HG03432 (cell line): ENCODE measurements at regions not wholly inside any gene's neighbourhood (a gene's known extent, or its start where the extent isn't known, plus 50 kb on each side); places are given as distances from the start of the nearest gene placed in this dataset.

Source experiments
- ATAC-seq: cut with Tn5 transposase; IDR thresholded peaks from one replicate; pipeline ENCODE4 v1.9.1; 2021; ENCODE audit warnings: mild to moderate bottlenecking, moderate library complexity; ENCODE audit not compliant: unreplicated experiment

DNA sequence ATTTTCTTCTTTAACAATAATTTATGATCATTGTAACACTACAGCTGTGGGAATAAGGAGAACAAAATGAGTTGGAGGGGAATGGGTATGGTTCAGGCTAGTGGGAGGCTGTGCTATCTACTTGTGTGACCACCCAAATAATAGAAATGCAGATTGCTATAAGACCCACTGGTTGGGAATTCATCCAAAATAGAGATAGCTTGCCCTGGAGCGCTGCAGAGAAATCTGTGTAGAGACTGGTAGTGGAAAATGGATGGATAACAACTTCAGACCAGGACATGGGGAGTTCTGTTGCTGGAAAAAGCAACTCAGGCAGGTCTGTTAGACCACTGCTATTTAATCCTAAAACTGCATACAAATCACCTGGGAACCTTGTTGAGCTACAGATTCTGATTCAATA, 137.1 kb upstream of the MKLN1 start:
- no peak for ATAC-seq

DNA sequence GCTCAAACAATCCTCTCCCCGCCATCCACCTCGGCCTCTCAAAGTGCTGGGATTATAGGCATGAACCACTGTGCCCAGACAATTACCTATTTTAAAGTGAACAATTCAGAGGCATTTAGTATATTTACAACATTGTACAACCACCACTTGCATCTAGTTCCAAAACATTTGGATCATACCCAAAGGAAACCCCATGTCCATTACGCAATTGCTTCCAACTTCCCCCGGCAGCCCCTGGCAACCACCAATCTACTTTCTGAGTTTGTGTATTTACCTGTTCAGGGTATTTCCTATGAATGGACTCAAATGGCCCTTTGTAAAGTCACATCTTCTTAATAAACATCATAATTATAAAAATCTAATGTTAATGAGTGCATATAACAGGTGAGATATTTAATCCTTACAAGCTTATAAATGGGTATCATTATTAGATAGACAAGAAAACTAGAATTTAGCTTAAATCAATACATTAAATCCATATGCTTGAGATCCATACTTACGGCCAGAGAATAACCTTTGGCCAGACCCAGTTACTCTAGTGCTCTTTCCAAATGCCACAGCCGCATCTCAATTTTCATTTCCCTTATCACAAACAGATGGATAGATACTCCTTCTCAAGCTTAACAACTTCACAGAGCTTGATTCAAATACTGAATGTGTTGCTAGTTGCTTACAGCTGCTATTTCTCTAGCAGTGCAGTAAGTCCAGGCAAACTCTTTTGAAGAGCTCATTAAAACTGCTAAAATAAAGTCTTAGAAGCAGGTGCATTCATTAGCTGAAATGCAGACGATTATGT, 133.4 kb upstream of the MKLN1 start:
- ATAC-seq = no peak

DNA sequence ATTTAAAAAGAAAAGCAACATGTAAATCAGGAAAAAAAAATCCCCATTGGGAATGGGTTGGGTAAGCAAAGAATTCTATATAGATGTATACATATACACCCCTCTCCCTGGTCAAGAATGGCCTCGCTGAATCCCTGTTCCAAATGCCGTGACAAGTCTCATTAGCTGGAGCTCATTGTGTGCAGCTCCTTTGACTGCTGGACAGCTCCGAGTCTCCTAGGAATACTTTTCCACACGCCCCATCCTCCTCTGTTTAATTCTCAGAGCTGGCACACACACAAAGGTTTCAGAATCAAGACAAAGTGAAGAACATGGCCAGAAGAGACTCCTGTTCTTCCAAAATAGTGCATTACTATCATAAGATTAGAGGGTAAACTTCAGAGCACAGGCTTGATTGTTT, 130.9 kb upstream of the MKLN1 start:
- no peak for ATAC-seq

DNA sequence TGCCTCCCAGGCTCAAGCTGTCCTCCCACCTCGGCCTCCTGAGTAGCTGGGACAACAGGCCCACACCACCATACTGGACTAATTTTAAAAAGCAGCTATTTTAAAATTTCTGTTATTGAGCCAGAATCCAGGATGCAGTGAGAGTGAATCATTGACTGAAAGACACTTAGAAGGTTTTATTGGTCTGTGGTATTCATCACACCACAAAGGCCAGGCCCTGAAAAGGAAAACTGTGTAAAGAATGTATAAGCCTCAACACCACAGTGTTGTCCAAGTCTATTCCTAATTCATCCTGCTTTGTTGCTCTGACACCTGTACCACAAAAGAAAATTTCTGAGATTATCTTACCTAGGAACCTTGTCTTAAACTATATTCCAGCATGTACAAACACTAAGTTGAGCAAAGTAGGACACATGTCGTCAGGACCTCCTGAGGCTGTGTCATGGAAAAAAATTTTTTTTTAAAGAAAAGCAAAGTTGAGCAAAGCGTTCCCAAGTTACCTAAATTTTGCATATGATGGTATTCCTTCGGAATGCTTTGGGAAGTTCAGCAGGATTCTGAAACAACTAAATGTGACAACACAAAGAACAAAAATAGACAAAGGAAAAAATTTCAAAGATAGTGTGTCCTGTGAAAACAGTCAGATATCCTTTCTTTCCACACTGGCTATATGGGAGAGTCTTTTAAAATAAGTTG, 129.6 kb upstream of the MKLN1 start:
- no peak for ATAC-seq

DNA sequence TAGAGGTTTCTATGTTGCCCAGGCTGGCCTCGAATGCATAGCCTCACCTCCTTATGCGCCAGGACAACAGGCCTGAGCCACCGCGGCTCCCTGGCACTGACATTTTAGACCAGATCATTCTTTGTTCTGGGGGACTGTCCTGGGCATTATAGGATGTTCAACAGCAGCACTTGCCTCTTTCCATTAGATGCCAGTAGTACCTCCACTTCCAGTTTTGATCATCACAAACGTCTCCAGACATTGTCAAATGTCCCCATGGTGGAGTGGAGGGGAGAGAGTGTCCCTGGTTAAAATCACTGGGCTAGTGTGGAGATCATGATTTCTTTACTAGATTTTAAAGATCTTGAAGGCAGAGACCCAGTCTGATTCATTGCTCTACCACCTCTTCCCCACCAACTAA, 125.2 kb upstream of the MKLN1 start:
- ATAC-seq = no peak

DNA sequence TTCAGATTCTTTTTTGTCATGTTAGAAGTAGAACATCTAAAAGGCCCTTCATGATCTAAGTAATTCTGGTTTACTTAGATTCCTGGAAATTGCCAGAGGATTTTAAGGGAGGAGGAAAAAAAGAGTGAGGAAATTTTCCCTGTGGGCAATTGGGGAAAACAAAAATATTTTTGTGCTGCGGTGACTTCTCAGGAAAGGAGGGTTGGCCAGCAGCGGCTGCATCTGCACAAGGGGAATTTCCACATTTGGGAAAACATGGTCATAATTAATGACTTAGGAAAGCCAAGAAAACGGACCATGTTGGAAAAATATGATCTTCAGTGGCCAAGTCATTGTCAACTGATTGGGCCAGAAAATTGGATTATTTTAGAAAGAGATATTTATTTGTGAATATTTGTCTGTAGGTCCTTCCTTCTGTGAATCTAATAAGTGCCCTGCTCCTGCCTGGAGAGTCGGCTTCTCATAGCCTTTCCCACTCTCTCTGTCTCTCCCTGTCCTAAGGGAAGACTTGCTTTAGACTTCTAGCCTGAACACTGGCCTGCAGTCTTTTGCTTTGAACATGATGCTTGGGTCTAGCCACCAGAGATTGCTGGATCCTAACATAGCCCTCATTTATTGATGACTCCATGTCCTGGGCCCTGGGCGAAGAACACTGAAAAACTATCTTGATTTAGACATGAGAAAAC, 124.2 kb upstream of the MKLN1 start:
- ATAC-seq = no peak

DNA sequence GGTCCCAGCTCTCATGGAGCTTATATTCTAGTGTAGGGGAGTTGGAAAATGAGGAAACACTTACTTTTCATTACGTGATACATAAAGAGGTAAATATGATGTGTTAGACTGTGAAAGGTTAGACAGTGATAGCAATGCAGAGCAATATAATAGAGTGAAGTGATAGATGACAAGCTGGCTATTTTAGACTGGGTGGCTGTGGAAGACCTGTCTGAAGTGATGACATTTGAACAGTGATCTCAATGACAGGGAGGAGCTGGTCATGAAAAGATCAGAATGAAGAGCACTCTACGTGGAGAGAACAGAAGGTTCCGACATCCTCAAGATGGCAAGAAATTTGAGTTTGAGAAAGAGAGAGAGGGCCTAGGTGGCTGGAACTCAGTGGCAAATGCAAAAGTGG, 118.9 kb upstream of the MKLN1 start:
- no peak for ATAC-seq

DNA sequence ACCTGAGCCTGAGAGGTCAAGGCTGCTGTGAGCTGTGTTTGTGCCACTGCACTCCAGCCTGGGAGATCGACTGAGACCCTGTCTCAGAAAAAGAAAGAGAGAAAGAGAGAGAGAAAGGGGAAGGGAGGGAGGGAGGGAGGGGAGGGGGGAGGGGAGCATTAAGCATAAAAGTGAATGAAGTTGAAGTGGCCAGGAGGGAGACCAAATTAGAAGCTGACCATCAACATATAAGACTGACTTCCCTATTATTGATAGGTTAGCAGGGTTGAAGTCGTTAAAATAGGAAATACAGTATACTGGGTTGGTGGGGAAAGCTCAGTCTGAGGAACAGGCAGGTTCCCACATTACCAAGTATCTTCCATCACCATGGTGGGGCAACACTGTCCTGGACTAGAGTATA, 117.1 kb upstream of the MKLN1 start:
- ATAC-seq = no peak

DNA sequence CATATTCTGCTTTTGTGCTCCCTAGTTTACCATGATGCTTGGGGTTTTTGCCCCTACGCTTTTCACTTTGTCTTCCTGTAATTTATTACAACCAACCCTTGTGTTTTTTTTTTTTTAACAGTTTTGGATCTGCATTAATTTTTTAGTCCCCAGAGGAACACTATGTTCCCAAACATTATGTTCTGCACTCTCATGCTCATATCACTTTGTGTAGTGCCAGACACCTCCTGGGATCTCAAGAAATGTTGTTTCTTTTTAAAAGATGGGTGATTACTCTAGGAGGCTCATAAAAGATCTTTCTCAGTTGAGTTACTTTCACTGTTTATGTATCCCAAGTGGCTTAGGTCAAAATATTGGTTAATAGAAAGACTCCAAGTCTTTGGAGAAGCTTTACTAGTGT, 116.2 kb upstream of the MKLN1 start:
- ATAC-seq = no peak

DNA sequence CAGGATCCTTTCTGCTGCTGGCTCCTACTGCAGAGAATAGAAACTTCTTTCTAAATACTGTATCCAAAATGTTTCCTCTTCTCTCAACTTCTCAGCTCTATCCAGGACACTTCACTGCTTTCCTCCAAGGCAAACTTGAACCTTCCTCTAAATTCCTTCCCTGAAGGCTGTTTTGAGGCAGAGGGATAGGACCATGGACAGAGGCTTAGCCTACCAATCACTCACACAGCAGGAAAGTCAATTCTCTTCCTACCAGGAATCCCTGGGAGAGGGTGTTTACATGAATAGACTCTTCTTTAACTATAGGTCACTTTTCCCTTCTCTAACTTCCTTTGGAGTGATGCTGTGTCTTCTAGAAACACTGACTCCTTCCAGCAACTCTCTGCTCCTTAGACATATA, 115.6 kb upstream of the MKLN1 start:
- no peak for ATAC-seq

DNA sequence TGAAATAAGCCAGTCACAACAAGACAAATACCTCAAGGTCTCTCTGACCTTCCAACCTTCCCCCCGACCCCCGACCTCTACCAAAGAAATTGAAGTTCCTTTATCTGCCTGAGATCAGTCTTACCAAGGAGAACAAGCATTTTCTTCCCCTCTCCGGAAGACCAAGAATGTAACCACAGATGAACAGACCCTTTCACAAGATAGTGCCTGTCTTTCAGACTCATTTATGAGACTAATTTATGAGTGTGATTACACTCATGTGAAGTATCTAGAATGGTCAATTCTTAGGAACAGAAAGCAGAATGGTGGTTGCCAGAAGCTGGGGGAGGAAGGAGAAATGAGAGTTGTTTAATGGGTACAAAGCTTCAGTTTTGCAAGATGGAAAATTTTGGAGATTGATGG, 108.9 kb upstream of the MKLN1 start:
- no peak for ATAC-seq

DNA sequence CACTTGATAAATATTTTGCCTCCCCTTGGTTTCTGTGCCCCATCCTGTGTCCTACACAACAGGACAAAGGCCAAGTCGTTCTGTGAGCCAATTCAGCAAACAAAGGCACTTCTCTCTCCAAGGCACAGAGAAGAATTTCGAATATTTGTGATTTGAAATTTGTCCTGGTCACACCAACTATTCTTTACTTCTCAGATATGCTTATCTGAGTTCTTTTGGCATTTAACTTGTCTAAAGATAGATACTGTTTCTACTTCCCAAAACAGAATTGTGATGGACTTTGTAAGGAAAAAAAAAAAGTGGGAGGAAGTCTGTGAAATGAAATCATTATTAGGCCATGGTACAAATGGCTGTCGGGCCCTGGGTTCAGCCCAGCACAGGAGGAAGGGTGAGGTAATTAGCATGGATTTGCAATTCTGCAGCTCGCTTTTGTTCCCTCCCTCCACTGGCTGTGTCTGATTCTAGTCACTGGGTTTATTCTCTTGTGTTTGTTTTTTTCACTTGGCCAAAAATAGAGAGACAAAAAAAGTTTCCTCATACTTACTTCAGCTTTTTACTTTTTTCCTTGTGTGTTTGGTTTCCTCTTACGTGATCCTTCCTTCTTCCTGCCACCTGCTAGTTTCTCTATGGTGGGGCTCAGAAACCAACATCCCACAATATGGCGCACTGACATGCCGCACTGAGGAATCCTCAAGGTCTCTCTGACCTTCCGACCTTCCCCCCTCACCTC, 108.2 kb upstream of the MKLN1 start:
- ATAC-seq = no peak

DNA sequence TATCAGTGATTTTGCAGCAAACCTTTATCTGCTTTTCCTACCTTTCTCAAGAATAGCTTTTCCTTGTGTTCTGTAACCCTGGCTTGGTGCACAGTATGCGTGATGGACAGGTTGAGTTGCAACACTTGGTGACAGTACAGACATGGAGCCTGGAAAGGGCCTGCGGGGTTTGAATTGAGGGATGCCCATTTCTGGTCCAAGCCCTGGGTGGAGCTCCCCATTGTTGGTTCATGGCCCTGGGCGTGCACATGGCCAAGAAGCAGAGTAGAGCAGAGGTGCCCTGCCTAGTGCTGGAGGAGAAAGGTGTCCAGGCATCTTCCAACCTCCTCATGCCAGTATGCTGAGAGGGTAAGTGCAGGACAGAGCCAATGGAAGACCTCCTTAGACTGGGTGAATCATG, 106.6 kb upstream of the MKLN1 start:
- ATAC-seq = no peak

DNA sequence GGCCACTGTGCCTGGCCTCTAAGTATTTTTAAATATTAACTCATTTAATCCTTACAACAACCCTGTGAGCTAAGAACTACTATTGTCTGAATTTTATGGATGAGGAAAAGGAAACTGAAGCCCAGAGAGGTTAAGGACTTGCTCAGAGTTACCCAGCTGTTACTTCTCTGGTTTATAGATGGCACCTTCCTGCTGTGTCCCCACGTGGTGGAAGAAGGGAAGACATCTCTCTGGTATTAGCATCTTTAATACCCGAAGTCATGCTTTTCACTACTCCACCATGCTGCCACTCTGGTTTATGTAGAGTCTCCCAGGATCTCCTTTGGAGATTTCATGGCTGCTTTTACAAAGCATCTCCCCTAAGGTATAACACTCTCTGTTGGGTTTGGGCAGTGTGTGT, 105.5 kb upstream of the MKLN1 start:
- no peak for ATAC-seq

DNA sequence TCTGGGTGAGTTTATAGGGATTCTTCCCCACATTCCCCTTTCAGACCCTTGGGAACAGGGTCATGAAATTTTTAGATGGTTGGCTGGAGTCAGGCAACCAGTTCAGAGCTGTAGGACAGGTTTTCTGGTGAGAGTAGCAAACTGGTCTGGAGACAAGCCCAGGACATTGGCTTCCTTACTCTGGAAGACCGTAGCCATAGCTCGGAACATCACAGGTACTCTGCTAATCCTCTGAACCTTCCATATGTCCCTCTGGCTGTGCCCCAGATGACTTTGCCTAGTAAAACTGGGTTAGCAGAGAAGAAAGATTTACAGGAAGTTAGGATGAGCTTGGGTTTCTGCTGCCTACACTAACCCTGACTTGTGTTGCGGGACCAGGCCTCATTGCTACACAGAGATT, 104.5 kb upstream of the MKLN1 start:
- no peak for ATAC-seq

DNA sequence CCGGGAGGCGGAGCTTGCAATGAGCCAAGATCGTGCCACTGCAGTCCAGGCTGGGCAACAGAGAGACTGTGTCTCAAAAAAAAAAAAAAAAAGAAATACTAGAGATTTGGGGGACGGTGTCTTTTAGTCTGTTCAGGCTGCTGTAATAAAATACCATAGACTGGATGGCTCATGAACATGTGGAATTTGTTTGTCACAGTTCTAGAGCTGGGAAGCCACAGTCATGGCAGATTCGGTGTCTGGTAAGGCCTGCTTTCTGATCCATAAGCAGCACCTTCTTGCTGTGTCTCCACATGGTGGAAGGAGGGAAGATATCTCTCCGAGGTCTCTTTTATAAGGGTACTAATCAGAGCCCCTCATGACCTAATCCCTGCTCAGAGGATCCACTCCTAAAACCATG, 102.7 kb upstream of the MKLN1 start:
- no peak for ATAC-seq

DNA sequence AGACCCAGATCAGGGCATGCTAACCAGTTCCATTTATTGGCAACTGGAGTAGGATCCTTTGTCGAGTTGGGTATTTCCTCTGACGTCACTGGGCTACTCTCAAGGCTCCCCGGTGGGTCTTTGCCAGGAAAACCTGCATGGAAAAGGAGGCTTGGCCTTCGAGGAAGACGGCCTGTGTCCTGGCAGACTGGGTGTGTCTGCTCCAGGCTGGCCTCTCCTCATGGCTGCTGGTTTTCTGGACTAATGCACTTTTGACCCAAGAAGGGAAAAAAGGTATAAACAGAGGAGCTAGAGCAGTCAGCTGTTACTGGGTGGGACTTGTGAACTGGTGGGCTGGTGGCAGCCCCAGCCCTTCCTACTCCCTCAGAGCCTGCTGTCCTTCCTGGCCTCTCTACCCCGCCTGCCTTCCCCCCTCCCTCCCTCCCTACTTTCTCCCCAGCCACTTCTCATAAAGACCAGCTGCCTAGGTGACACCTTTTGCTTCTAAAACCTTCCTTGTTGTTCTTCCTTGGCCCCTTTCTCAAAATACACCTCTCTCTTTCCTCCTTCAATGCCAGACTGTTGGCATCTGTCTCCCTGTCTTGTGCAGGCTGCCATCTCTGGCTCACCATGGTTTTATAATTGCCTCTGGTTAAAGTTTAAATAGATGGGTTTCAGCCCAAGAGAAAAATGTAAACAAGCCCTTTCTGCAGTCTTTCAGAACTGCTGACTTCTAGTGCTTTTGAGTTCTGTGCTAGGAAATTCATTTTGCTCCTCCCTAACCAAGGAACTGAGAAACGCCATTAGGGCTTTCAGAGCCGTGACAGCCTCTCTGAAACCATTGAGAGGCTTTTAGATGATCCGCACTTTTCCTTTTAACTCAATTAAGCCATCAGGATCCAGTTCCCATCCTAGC, 101.8 kb upstream of the MKLN1 start:
- ATAC-seq = no peak

DNA sequence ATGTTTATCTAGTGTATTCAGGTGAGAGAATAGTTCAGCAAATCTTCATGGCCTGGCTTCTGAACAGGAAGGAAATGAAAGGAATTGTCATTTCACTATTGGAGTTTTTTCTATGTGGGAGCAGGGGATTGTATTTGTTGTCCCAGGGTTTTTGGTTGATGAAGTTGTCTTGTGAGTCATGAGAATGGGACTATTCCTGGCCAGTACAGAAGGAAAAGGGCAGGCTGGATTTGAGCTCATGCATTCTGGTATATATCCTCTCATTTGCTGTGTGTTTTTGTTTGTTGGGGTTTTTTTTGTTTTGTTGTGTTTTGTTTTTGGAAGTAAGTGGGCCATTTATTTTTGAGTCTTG, 101.2 kb upstream of the MKLN1 start:
- ATAC-seq = no peak

DNA sequence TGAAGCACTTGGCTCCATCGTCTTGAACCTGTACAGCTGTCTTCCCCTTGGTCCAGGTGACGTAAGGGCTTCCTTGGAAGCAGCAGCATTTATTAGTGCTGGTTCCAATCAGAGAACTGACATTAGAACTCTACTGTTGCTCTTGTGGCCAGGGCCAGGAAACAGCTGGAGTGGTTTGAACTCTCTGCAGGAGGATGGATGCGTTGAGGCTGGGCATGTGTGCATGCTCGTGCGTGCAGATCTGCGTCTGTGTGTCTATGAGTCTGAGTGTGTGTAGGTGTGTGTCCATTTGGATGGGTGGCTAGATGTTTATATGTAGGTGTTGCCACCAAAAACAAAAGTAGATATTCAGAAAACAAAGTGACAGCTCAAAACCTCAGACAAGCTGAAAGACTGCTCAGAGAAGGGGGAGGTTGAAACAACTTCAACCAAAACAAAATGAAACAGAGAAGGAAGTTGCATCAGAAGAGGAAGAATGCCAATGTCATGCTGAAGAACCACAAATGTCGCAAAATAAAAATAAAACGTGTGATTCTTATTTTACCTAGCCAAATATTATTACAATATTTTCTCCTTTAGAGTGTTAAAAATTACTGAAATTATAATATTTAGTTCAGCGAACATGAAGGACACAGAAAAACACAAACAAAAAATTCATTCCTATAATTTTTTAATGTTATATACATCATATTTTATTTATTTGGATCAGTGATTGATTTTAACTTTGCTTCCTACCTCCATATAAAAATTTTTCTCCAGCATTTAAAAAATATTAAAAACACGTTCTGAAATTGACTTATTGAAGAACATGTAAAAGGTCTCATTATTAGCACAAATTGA, 96.1 kb upstream of the MKLN1 start:
- ATAC-seq = peak; percentile 89

DNA sequence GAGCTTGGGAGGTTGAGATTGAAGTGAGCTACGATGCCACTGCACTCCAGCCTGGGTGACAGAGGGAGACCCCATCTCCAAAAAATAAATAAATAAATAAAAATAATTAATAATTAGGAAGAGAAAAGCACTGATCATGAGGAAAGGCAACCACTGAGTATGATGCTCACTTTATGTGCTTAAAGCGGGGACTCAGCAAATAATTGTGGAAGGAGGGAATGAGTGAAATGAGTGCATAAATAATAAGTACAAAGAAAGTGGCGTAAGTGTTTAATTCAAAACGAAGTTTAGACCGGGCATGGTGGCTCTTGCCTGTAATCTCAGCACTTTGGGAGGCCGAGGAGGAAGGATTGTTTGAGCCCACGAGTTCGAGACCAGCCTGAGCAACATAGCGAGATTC, 94.9 kb upstream of the MKLN1 start:
- no peak for ATAC-seq
